DMS53 treated with DMSO at 0.1 percent for 48 hours (cell line): ENCODE measurements at regions not wholly inside any gene's neighbourhood (a gene's known extent, or its start where the extent isn't known, plus 50 kb on each side); places are given as distances from the start of the nearest gene placed in this dataset.

Experiments
- DNase-seq: peaks from one replicate; lab custom pipeline; 2025; ENCODE audit not compliant: unreplicated experiment; lab: John Stamatoyannopoulos, UW

GRCh38 chr5:166497496-166498104, 1793.8 kb upstream of the WWC1 start:
- DNase-seq = no peak

- DNase-seq = no peak
These were observed 1791.8 kb upstream of the WWC1 start for GRCh38 chr5:166499447-166500240.

GRCh38 chr5:166503506-166503905, 1787.9 kb upstream of the WWC1 start:
- DNase-seq = no peak

GRCh38 chr5:166505067-166505466, 1786.4 kb upstream of the WWC1 start:
- no peak for DNase-seq

GRCh38 chr5:166505544-166505943, 1785.9 kb upstream of the WWC1 start:
- no peak for DNase-seq

- DNase-seq = no peak
These were observed 1783.5 kb upstream of the WWC1 start for GRCh38 chr5:166507810-166508425.

- DNase-seq = no peak
These were observed 1782.4 kb upstream of the WWC1 start for GRCh38 chr5:166509085-166509484.

- DNase-seq = no peak
These were observed 1773.5 kb upstream of the WWC1 start for GRCh38 chr5:166517976-166518375.

- DNase-seq = no peak
These were observed 1768.2 kb upstream of the WWC1 start for GRCh38 chr5:166523206-166523605.

- DNase-seq = no peak
These were observed 1762.2 kb upstream of the WWC1 start for GRCh38 chr5:166529200-166529599.

GRCh38 chr5:166532456-166533220, 1758.8 kb upstream of the WWC1 start:
- DNase-seq = no peak

- DNase-seq = no peak
These were observed 1755.8 kb upstream of the WWC1 start for GRCh38 chr5:166535641-166536040.

- no peak for DNase-seq
These were observed 1751.3 kb upstream of the WWC1 start for GRCh38 chr5:166540156-166540555.

GRCh38 chr5:166551384-166551783, 1740.1 kb upstream of the WWC1 start:
- no peak for DNase-seq

GRCh38 chr5:166553778-166554177, 1737.7 kb upstream of the WWC1 start:
- no peak for DNase-seq

- DNase-seq = no peak
These were observed 1729.7 kb upstream of the WWC1 start for GRCh38 chr5:166561759-166562158.

- no peak for DNase-seq
These were observed 1729.2 kb upstream of the WWC1 start for GRCh38 chr5:166562246-166562645.

- DNase-seq = no peak
These were observed 1724.7 kb upstream of the WWC1 start for GRCh38 chr5:166566725-166567124.

- no peak for DNase-seq
These were observed 1720.6 kb upstream of the WWC1 start for GRCh38 chr5:166570865-166571264.

GRCh38 chr5:166571668-166572067, 1719.8 kb upstream of the WWC1 start:
- DNase-seq = no peak

- no peak for DNase-seq
These were observed 1715.1 kb upstream of the WWC1 start for GRCh38 chr5:166576323-166576722.

- no peak for DNase-seq
These were observed 1709.6 kb upstream of the WWC1 start for GRCh38 chr5:166581826-166582225.
